IPS DF 19.7 (cell line): ENCODE measurements at regions not wholly inside any gene's neighbourhood (a gene's known extent, or its start where the extent isn't known, plus 50 kb on each side); places are given as distances from the start of the nearest gene placed in this dataset.
"Not testable (repeated sequence)": the region's sequence is repeated elsewhere in the genome, so short reads cannot be mapped to it uniquely, and the experiment has no call there.

Experiments used
- DNase-seq: peaks from one replicate; pipeline ENCODE4 v3.0.0-alpha.2; 2013; ENCODE audit warnings: low read depth, low spot score

GRCh38 chr14:83975841-83976770, 1553.8 kb upstream of the FLRT2 start:
- DNase-seq = no peak

GRCh38 chr14:83977583-83977982, 1552.4 kb upstream of the FLRT2 start:
- DNase-seq = no peak

GRCh38 chr14:83981676-83982258, 1548.2 kb upstream of the FLRT2 start:
- DNase-seq = not testable (repeated sequence)

- DNase-seq = no peak
Measured at GRCh38 chr14:83988275-83988674, 1541.7 kb upstream of the FLRT2 start.

GRCh38 chr14:83991666-83992065, 1538.3 kb upstream of the FLRT2 start:
- no peak for DNase-seq

- no peak for DNase-seq
Measured at GRCh38 chr14:83992857-83993256, 1537.1 kb upstream of the FLRT2 start.

GRCh38 chr14:83993545-83993944, 1536.4 kb upstream of the FLRT2 start:
- no peak for DNase-seq

- DNase-seq = no peak
Measured at GRCh38 chr14:83994020-83994419, 1535.9 kb upstream of the FLRT2 start.

GRCh38 chr14:84001023-84001422, 1528.9 kb upstream of the FLRT2 start:
- no peak for DNase-seq

- DNase-seq = no peak
Measured at GRCh38 chr14:84003346-84003745, 1526.6 kb upstream of the FLRT2 start.

GRCh38 chr14:84006643-84007155, 1523.2 kb upstream of the FLRT2 start:
- no peak for DNase-seq

GRCh38 chr14:84013424-84013823, 1516.5 kb upstream of the FLRT2 start:
- no peak for DNase-seq

GRCh38 chr14:84017495-84017894, 1512.4 kb upstream of the FLRT2 start:
- DNase-seq = no peak

GRCh38 chr14:84021433-84021832, 1508.5 kb upstream of the FLRT2 start:
- DNase-seq = no peak

- DNase-seq = no peak
Measured at GRCh38 chr14:84024231-84024820, 1505.6 kb upstream of the FLRT2 start.

- no peak for DNase-seq
Measured at GRCh38 chr14:84025106-84026012, 1504.6 kb upstream of the FLRT2 start.

- DNase-seq = no peak
Measured at GRCh38 chr14:84027351-84027750, 1502.6 kb upstream of the FLRT2 start.

GRCh38 chr14:84028080-84028604, 1501.8 kb upstream of the FLRT2 start:
- no peak for DNase-seq

GRCh38 chr14:84029246-84029645, 1500.7 kb upstream of the FLRT2 start:
- DNase-seq = no peak

- DNase-seq = no peak
Measured at GRCh38 chr14:84029720-84030119, 1500.2 kb upstream of the FLRT2 start.

GRCh38 chr14:84036840-84037239, 1493.1 kb upstream of the FLRT2 start:
- no peak for DNase-seq
